ENCODE measurements at regions not wholly inside any gene's neighbourhood (a gene's known extent, or its start where the extent isn't known, plus 50 kb on each side); places are given as distances from the start of the nearest gene placed in this dataset.

GRCh38 chr11:64457416-64458010, 98.2 kb upstream of the SLC22A11 start:
- TF ChIP-seq CTCF (IDR thresholded peaks at IDR 0.05; ENCODE audit: low read depth, low read length) = no peak
- DNase-seq (ENCODE audit: extremely low read depth, low read depth) = no peak

GRCh38 chr11:64458997-64459396, 96.7 kb upstream of the SLC22A11 start:
- no peak for DNase-seq (ENCODE audit: extremely low read depth, low read depth)
- no peak for TF ChIP-seq CTCF (IDR thresholded peaks at IDR 0.05; ENCODE audit: low read depth, low read length)

- no peak for TF ChIP-seq CTCF (IDR thresholded peaks at IDR 0.05; ENCODE audit: low read depth, low read length)
- DNase-seq (ENCODE audit: extremely low read depth, low read depth) = no peak
Observed at GRCh38 chr11:64459609-64460008, 96.1 kb upstream of the SLC22A11 start.

GRCh38 chr11:64461081-64461480, 94.7 kb upstream of the SLC22A11 start:
- TF ChIP-seq CTCF (IDR thresholded peaks at IDR 0.05; ENCODE audit: low read depth, low read length) = no peak
- DNase-seq (ENCODE audit: extremely low read depth, low read depth) = no peak

- no peak for DNase-seq (ENCODE audit: extremely low read depth, low read depth)
- no peak for TF ChIP-seq CTCF (IDR thresholded peaks at IDR 0.05; ENCODE audit: low read depth, low read length)
Observed at GRCh38 chr11:64466115-64466718, 89.5 kb upstream of the SLC22A11 start.

- TF ChIP-seq CTCF (IDR thresholded peaks at IDR 0.05; ENCODE audit: low read depth, low read length) = no peak
- DNase-seq (ENCODE audit: extremely low read depth, low read depth) = no peak
Observed at GRCh38 chr11:64469288-64469687, 86.5 kb upstream of the SLC22A11 start.

- DNase-seq (ENCODE audit: extremely low read depth, low read depth) = no peak
- TF ChIP-seq CTCF (IDR thresholded peaks at IDR 0.05; ENCODE audit: low read depth, low read length) = no peak
Observed at GRCh38 chr11:64472593-64473455, 82.9 kb upstream of the SLC22A11 start.
